Calu3 (cell line): ENCODE measurements at regions not wholly inside any gene's neighbourhood (a gene's known extent, or its start where the extent isn't known, plus 50 kb on each side); places are given as distances from the start of the nearest gene placed in this dataset.

Source experiments
- BruUV-seq: library from RNA; stranded (reverse); fragments of 400-500 nt; replicated peaks from 2 replicates; lab custom pipeline; 2021; lab: Mats Ljungman, UMichigan
- CTCF ChIA-PET: fragments of 300-600 bp; sonication (Branson Sonifier 250); formaldehyde crosslinking; loops from one replicate; lab custom pipeline; 2022; ENCODE audit warnings: antibody characterized with exemption; lab: Charles Lee
- DNase-seq: peaks from one replicate; pipeline ENCODE4 v3.0.0; 2022
- H3K27ac Mint-ChIP-seq: one replicate; pipeline ENCODE4 v1.8.0; 2022; ENCODE audit warnings: mixed read lengths; ENCODE audit not compliant: unreplicated experiment
- H3K27me3 Mint-ChIP-seq: one replicate; pipeline ENCODE4 v1.8.0; 2022; ENCODE audit warnings: mixed read lengths; ENCODE audit not compliant: unreplicated experiment
- H3K36me3 Mint-ChIP-seq: one replicate; pipeline ENCODE4 v1.8.0; 2022; ENCODE audit warnings: mild to moderate bottlenecking, moderate library complexity, mixed read lengths; ENCODE audit not compliant: insufficient read depth, unreplicated experiment
- H3K4me1 Mint-ChIP-seq: one replicate; pipeline ENCODE4 v1.8.0; 2022; ENCODE audit warnings: mild to moderate bottlenecking, low read depth, mixed read lengths; ENCODE audit not compliant: unreplicated experiment
- H3K4me3 Mint-ChIP-seq: one replicate; pipeline ENCODE4 v1.8.0; 2022; ENCODE audit warnings: mild to moderate bottlenecking, low read depth, moderate library complexity, mixed read lengths; ENCODE audit not compliant: unreplicated experiment
- H3K9me3 Mint-ChIP-seq: one replicate; pipeline ENCODE4 v1.8.0; 2022; ENCODE audit warnings: low read depth, mixed read lengths; ENCODE audit not compliant: unreplicated experiment
- intact Hi-C: fragments of 100-400 bp; cut with micrococcal nuclease; formaldehyde crosslinking; loops from one replicate; pipeline ENCODE4 v1.10.0; 2022; ENCODE audit not compliant: unreplicated experiment
- TF ChIP-seq, protein P1 (sequence below): fragments of 200-600 bp; IDR thresholded peaks from one replicate; pipeline ENCODE4 v1.8.0; 2022; ENCODE audit warnings: antibody characterized with exemption; ENCODE audit not compliant: unreplicated experiment

DNA sequence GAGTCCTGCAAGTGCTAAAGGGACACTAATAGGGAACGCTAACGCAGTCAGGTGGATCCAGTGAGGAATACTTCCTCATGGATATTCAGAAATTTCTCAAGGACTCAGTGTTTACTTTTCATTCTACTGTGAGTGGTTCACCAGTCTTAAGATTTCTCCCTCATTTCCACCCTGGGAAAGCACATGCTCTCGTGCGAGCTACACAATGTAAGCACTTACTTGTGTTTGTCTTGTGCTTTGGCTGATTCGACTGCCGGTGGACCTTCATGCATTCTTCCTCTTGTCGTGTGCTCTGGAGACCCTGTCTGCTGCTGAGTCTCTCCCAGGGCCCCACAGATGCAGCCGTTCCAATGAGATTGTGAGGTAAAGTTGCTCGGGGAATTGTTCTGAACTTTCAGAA lies 180.1 kb downstream of the NUFIP1 start:
- TF ChIP-seq, protein P1, sequence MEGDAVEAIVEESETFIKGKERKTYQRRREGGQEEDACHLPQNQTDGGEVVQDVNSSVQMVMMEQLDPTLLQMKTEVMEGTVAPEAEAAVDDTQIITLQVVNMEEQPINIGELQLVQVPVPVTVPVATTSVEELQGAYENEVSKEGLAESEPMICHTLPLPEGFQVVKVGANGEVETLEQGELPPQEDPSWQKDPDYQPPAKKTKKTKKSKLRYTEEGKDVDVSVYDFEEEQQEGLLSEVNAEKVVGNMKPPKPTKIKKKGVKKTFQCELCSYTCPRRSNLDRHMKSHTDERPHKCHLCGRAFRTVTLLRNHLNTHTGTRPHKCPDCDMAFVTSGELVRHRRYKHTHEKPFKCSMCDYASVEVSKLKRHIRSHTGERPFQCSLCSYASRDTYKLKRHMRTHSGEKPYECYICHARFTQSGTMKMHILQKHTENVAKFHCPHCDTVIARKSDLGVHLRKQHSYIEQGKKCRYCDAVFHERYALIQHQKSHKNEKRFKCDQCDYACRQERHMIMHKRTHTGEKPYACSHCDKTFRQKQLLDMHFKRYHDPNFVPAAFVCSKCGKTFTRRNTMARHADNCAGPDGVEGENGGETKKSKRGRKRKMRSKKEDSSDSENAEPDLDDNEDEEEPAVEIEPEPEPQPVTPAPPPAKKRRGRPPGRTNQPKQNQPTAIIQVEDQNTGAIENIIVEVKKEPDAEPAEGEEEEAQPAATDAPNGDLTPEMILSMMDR = no peak
- Mint-ChIP-seq H3K9me3 (no peaks in the 10 kb centered on the region), H3K4me3 (no peak overlapping the region), H3K4me1 (peaks cover 25% of the 10 kb centered on the region), H3K27ac (no peak overlapping the region), H3K27me3 (no peaks in the 10 kb centered on the region), H3K36me3 (no peaks in the 10 kb centered on the region)
- CTCF ChIA-PET = no interaction called here
- no TSS peak for BruUV-seq
- intact Hi-C loops = no loop called here
- no peak for DNase-seq

DNA sequence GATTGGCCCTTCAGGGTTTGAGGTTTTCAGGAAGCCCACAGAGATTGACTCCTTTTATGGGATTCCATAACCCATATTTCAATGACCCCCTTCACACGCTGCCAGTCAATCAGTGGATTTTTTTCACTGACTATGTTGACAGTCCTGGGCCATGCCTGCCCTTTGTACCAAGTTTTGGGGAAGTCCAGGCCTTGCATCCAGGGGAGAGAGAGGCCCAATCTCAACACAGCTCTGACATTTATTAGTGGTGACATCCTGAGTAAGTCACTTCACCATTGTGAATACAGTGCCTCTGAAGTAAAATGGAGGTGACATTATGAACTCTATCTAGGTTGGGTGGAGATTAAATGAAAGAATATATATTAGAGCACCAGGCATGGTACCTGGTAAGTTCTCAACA lies 181.1 kb downstream of the NUFIP1 start:
- CTCF ChIA-PET = no interaction called here
- no peak for DNase-seq
- H3K27ac Mint-ChIP-seq = no peak overlapping the region
- no TSS peak for BruUV-seq
- TF ChIP-seq, protein P1 = no peak
- H3K4me3 Mint-ChIP-seq = no peak overlapping the region
- no peaks in the 10 kb centered on the region for H3K9me3 Mint-ChIP-seq
- no peaks in the 10 kb centered on the region for H3K36me3 Mint-ChIP-seq
- peaks cover 16% of the 10 kb centered on the region for H3K4me1 Mint-ChIP-seq
- intact Hi-C loops = no loop called here
- no peaks in the 10 kb centered on the region for H3K27me3 Mint-ChIP-seq

DNA sequence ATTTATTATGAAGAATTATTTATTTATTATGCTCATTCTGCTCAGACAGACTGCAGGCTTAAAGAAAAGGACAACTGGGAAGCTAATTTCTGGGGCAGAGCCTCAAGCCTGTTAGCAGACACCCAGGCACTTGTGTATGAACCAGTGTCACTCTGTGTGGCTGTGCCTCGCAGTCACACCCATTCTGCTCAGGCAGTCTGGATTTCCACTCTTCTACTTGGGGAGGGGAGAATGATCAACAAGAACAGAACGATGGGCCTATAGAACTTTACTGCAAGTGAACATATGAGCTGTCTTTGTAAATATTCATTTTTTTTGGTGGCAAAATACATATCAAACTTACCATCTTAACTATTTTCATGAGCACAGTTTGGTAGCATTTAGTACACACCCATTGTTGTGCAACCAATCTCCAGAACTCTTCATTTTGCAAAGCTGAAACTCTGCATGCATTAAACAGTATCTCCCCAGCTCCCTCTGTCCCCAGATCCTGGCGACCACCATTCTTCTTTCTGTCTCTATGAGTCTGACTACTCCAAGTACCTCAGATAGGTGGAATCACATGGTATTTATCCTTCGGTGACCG lies 181.7 kb downstream of the NUFIP1 start:
- H3K9me3 Mint-ChIP-seq = no peaks in the 10 kb centered on the region
- H3K27ac Mint-ChIP-seq = no peak overlapping the region
- no peaks in the 10 kb centered on the region for H3K27me3 Mint-ChIP-seq
- CTCF ChIA-PET = no interaction called here
- TF ChIP-seq, protein P1 = no peak
- H3K36me3 Mint-ChIP-seq = no peaks in the 10 kb centered on the region
- no TSS peak for BruUV-seq
- H3K4me1 Mint-ChIP-seq = peaks cover 12% of the 10 kb centered on the region
- H3K4me3 Mint-ChIP-seq = no peak overlapping the region
- intact Hi-C loops = no loop called here
- no peak for DNase-seq

DNA sequence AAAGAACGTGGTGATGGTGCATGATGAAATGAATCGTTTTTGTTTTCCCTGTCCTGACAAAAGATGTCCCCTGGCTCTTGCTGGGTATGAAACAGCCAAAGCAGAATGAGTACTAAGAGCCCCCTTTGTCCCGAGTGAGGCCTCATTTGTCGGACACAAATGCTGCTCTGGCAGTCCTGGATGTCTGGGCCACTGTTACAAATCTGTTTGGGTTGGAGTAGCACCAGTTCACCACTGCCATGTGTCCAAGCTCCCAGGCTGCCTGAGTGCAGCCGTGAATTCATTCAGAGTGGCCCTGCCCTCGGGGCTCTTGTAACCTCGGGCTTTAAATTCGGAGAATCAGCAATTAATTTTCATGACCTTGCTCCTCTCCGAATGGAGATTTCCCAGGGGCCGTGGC lies 182.4 kb downstream of the NUFIP1 start:
- Mint-ChIP-seq H3K36me3 (no peaks in the 10 kb centered on the region), H3K9me3 (no peaks in the 10 kb centered on the region), H3K4me3 (no peak overlapping the region), H3K4me1 (peaks cover 19% of the 10 kb centered on the region), H3K27ac (no peak overlapping the region), H3K27me3 (no peaks in the 10 kb centered on the region)
- BruUV-seq = no TSS peak
- TF ChIP-seq, protein P1 = no peak
- CTCF ChIA-PET = interaction anchor here (1.0 kb wide), 1 partner anchor 12 kb away, joined by 3 read pairs; no protein-coding TSS in a partner anchor
- intact Hi-C loops = no loop called here
- DNase-seq = no peak
